K562 (cell line): ENCODE measurements at regions not wholly inside any gene's neighbourhood (a gene's known extent, or its start where the extent isn't known, plus 50 kb on each side); places are given as distances from the start of the nearest gene placed in this dataset.

ENCODE experiments used
- ARNT ChIP-seq, 2 experiments: fragments of 450-650 bp; IDR thresholded peaks; 2 replicates each; pipeline ENCODE4 v1.6.1; 2016; ENCODE audit warnings: mild to moderate bottlenecking in 1 of 2
- ATF1 ChIP-seq, 2 experiments: fragments of 450-650 bp in 1 of 2; IDR thresholded peaks; 2 replicates each; pipeline ENCODE4 v1.6.1; 2016; ENCODE audit warnings: missing compliant biosample characterization in 1 of 2, missing genetic modification characterization in 1 of 2
- BDP1 ChIP-seq: IDR thresholded peaks from 3 replicates; pipeline ENCODE4 v1.6.1; 2011; ENCODE audit not compliant: insufficient read length, insufficient read depth
- E2F6 ChIP-seq, 2 experiments: IDR thresholded peaks; 2 replicates each; pipeline ENCODE4 v1.6.1; 2011; ENCODE audit warnings: borderline replicate concordance in 1 of 2, control low read depth in 1 of 2, low read depth in 1 of 2, low read length in 1 of 2, mild to moderate bottlenecking in 1 of 2, mixed read lengths in 1 of 2, moderate library complexity in 1 of 2; ENCODE audit not compliant: insufficient read depth in 1 of 2, insufficient read length in 1 of 2, poor library complexity in 1 of 2, severe bottlenecking in 1 of 2; ENCODE audit errors: extremely low read depth in 1 of 2
- KLF10 ChIP-seq: fragments of 250-450 bp; sonication (Bioruptor Pico); IDR thresholded peaks from 2 replicates; pipeline ENCODE4 v1.6.1; 2021; ENCODE audit warnings: matching md5 sums
- PTBP1 ChIP-seq: fragments of 200-400 bp; formaldehyde crosslinking; IDR thresholded peaks from 2 replicates; pipeline ENCODE4 v1.6.1; 2017; ENCODE audit warnings: low read depth, low read length
- TBP ChIP-seq: optimal IDR thresholded peaks from 2 replicates; pipeline ENCODE3; 2011; ENCODE audit warnings: low read depth, low read length, improper control_type of control experiment
- USF1 ChIP-seq: sonication (generic); formaldehyde crosslinking; IDR thresholded peaks from 2 replicates; pipeline ENCODE4 v1.9.0; 2022; ENCODE audit warnings: mild to moderate bottlenecking, missing genetic modification reagents
- YY1 ChIP-seq, 3 experiments: IDR thresholded peaks; 2 replicates each; pipeline ENCODE4 v1.6.1; 2011; ENCODE audit warnings: low read length in 2 of 3, mild to moderate bottlenecking in 2 of 3, moderate library complexity in 2 of 3, borderline replicate concordance in 1 of 3, control low read depth in 1 of 3, low read depth in 1 of 3; ENCODE audit not compliant: insufficient read depth in 3 of 3, insufficient replicate concordance in 2 of 3, control insufficient read depth in 1 of 3, insufficient read length in 1 of 3; ENCODE audit errors: extremely low read depth in 1 of 3
- ZMIZ1 ChIP-seq, 2 experiments: fragments of 150-350 bp in 1 of 2; IDR thresholded peaks; 2 replicates each; pipeline ENCODE4 v1.6.1; 2012 to 2016; ENCODE audit warnings: low read depth in 2 of 2, low read length in 2 of 2, mild to moderate bottlenecking in 1 of 2, moderate library complexity in 1 of 2
- ZNF197 ChIP-seq: fragments of 200-800 bp; sonication (Bioruptor generic); IDR thresholded peaks from 2 replicates; pipeline ENCODE4 v1.6.1; 2016; ENCODE audit warnings: low read depth, missing genetic modification characterization, missing compliant biosample characterization
- ZNF41 ChIP-seq: fragments of 250-450 bp; sonication (Bioruptor Pico); conservative IDR thresholded peaks from 2 replicates; pipeline ENCODE4 v1.4.0; 2020; ENCODE audit warnings: mild to moderate bottlenecking
- ZNF436 ChIP-seq: fragments of 250-450, 450-650 bp; sonication (Bioruptor Pico); formaldehyde crosslinking; IDR thresholded peaks from 2 replicates; pipeline ENCODE4 v1.7.0; 2020; ENCODE audit warnings: mild to moderate bottlenecking
- ZNF707 ChIP-seq: fragments of 250-450 bp; sonication (Bioruptor Pico); conservative IDR thresholded peaks from 2 replicates; pipeline ENCODE4 v1.8.0; 2022; ENCODE audit warnings: inconsistent platforms, mild to moderate bottlenecking, moderate library complexity
- ZNF785 ChIP-seq: fragments of 250-450 bp; sonication (Bioruptor Pico); IDR thresholded peaks from 2 replicates; pipeline ENCODE4 v1.4.0; 2020; ENCODE audit warnings: mild to moderate bottlenecking

- TF ChIP-seq PTBP1, result no peak
- no peak for TF ChIP-seq USF1 (CRISPR knock-in tag)
- no peak for TF ChIP-seq E2F6 (IDR thresholded peaks at IDR 0.05; ENCODE audit: borderline replicate concordance in 1 of 2, extremely low read depth in 1 of 2, insufficient read depth in 1 of 2, insufficient read length in 1 of 2, low read depth in 1 of 2, low read length in 1 of 2, poor library complexity in 1 of 2, severe bottlenecking in 1 of 2)
- no peak for TF ChIP-seq YY1 (IDR thresholded peaks at IDR 0.05; ENCODE audit: borderline replicate concordance in 1 of 3, control insufficient read depth in 1 of 3, extremely low read depth in 1 of 3, insufficient read depth in 3 of 3, insufficient read length in 1 of 3, insufficient replicate concordance in 2 of 3, low read depth in 1 of 3, low read length in 2 of 3)
- TF ChIP-seq BDP1, result no peak
- peak in 1 of 2 experiments; percentile 63; a peak in 1 of 4 replicates for TF ChIP-seq ARNT (IDR thresholded peaks at IDR 0.05)
- TF ChIP-seq ATF1 (CRISPR knock-in tag; IDR thresholded peaks at IDR 0.05), result no peak
- TF ChIP-seq ATF1 (tag; IDR thresholded peaks at IDR 0.05), result no peak; the same call in 1 of the 2 replicates
- no peak; the same call in 1 of the 2 replicates for TF ChIP-seq ZNF41 (CRISPR knock-in tag)
- no peak for TF ChIP-seq ZNF785 (CRISPR knock-in tag)
- TF ChIP-seq TBP, result no peak
- no peak for TF ChIP-seq ZMIZ1 (IDR thresholded peaks at IDR 0.05; ENCODE audit: low read depth in 2 of 2, low read length in 2 of 2)
- TF ChIP-seq KLF10 (CRISPR knock-in tag), result no peak
- no peak for TF ChIP-seq ZNF707 (CRISPR knock-in tag)
- no peak for TF ChIP-seq ZNF197 (CRISPR knock-in tag)
- TF ChIP-seq ZNF436 (CRISPR knock-in tag), result no peak
Observed at GRCh38 chr12:46557539-46558373, 185.2 kb upstream of the SLC38A2 start (continued).
